HepG2 (cell line): ENCODE measurements at regions not wholly inside any gene's neighbourhood (a gene's known extent, or its start where the extent isn't known, plus 50 kb on each side); places are given as distances from the start of the nearest gene placed in this dataset.

ENCODE experiments used
- AGO2 ChIP-seq: fragments of 200-400 bp; formaldehyde crosslinking; optimal IDR thresholded peaks from 2 replicates; pipeline ENCODE3; 2017; ENCODE audit warnings: mild to moderate bottlenecking, low read depth, low read length, moderate library complexity
- HNF1A ChIP-seq, 2 experiments: sonication (generic) in 1 of 2; formaldehyde crosslinking in 1 of 2; IDR thresholded peaks; 2 replicates each; pipeline versions ENCODE4 v1.4.0 to v1.6.1; 2016 to 2020; ENCODE audit warnings: borderline replicate concordance in 1 of 2, low read depth in 1 of 2, mild to moderate bottlenecking in 1 of 2, missing genetic modification reagents in 1 of 2
- MED8 ChIP-seq: sonication (generic); formaldehyde crosslinking; IDR thresholded peaks from 2 replicates; pipeline ENCODE4 v1.8.1; 2023; ENCODE audit warnings: mild to moderate bottlenecking, missing genetic modification reagents; ENCODE audit not compliant: insufficient replicate concordance
- RCOR2 ChIP-seq: IDR thresholded peaks from 2 replicates; pipeline ENCODE4 v1.6.1; 2016; ENCODE audit warnings: missing biosample characterization, missing genetic modification reagents
- RFX3 ChIP-seq: IDR thresholded peaks from 2 replicates; pipeline ENCODE4 v1.6.1; 2016; ENCODE audit warnings: missing biosample characterization, missing genetic modification reagents
- TSC22D2 ChIP-seq: sonication (generic); formaldehyde crosslinking; IDR thresholded peaks from 2 replicates; pipeline ENCODE4 v1.5.1; 2020; ENCODE audit warnings: missing genetic modification reagents, mild to moderate bottlenecking, borderline replicate concordance
- ZNF12 ChIP-seq: sonication (generic); formaldehyde crosslinking; IDR thresholded peaks from 2 replicates; pipeline ENCODE4 v1.5.0; 2020; ENCODE audit warnings: missing genetic modification reagents
- ZNF687 ChIP-seq: sonication (generic); formaldehyde crosslinking; IDR thresholded peaks from 2 replicates; pipeline ENCODE4 v1.5.1; 2020; ENCODE audit warnings: mild to moderate bottlenecking, missing genetic modification reagents, moderate library complexity

GRCh38 chr7:21092766-21093702 is 306.3 kb upstream of the SP8 start (continued):
- TF ChIP-seq ZNF687 (CRISPR knock-in tag) (no peak), TSC22D2 (CRISPR knock-in tag) (no peak), MED8 (CRISPR knock-in tag) (no peak), ZNF12 (no peak), RCOR2 (CRISPR knock-in tag) (no peak), RFX3 (CRISPR knock-in tag) (no peak), AGO2 (no peak), HNF1A (IDR thresholded peaks at IDR 0.05; ENCODE audit: low read depth) (no peak), HNF1A (CRISPR knock-in tag; IDR thresholded peaks at IDR 0.05; ENCODE audit: borderline replicate concordance) (no peak)
